Esophagus muscularis mucosa (tissue), 3 donors: ENCODE measurements at regions not wholly inside any gene's neighbourhood (a gene's known extent, or its start where the extent isn't known, plus 50 kb on each side); places are given as distances from the start of the nearest gene placed in this dataset.

ENCODE experiments used
- POLR2AphosphoS5 ChIP-seq, 2 donors: sonication (generic); formaldehyde crosslinking; IDR thresholded peaks; one replicate each; pipeline ENCODE4 v1.6.1; 2017; ENCODE audit warnings: antibody characterized with exemption in 2 of 2
- TF ChIP-seq, protein P1 (sequence below), 3 experiments: fragments of 200-600 bp in 2 of 3; fragments of 450-650 bp in 1 of 3; sonication (generic) in 2 of 3; IDR thresholded peaks; one replicate each; pipeline ENCODE4 v1.5.1; 2017 to 2019; ENCODE audit warnings: antibody characterized with exemption in 3 of 3, mild to moderate bottlenecking in 2 of 3, moderate library complexity in 1 of 3

DNA sequence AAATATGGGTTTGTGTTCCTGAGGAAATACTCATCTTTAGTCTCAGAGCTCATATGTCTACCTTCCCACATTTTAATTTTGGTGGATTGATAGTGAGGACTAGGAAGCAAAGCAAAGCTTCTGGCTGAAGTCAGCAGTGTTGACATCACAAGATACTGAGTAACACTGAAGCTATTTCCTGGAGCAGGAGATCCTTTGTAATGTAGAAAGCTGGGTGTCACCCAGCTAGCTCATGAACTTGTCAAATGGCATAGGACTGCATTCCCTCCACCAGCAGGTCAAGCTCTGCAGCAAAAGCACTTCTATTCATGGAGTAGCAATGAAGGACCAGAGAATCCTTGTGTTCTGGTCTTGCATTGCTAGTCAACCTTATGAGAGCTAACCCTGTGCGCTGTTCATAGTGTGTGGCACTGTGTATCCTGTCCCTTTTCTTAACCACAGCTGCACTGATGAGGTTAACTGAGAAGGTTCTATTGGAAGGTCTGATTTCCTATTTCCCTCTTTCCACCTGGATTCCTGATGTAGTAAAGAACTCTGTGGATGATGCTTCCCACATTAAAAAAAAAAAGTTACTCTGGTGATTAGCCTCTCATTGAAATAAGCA lies 94.8 kb upstream of the ZNF804B start:
- TF ChIP-seq POLR2AphosphoS5 (IDR thresholded peaks at IDR 0.05) = no peak
- TF ChIP-seq, protein P1, sequence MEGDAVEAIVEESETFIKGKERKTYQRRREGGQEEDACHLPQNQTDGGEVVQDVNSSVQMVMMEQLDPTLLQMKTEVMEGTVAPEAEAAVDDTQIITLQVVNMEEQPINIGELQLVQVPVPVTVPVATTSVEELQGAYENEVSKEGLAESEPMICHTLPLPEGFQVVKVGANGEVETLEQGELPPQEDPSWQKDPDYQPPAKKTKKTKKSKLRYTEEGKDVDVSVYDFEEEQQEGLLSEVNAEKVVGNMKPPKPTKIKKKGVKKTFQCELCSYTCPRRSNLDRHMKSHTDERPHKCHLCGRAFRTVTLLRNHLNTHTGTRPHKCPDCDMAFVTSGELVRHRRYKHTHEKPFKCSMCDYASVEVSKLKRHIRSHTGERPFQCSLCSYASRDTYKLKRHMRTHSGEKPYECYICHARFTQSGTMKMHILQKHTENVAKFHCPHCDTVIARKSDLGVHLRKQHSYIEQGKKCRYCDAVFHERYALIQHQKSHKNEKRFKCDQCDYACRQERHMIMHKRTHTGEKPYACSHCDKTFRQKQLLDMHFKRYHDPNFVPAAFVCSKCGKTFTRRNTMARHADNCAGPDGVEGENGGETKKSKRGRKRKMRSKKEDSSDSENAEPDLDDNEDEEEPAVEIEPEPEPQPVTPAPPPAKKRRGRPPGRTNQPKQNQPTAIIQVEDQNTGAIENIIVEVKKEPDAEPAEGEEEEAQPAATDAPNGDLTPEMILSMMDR (IDR thresholded peaks at IDR 0.05) = no peak
